WTC11 (cell line): ENCODE measurements at regions not wholly inside any gene's neighbourhood (a gene's known extent, or its start where the extent isn't known, plus 50 kb on each side); places are given as distances from the start of the nearest gene placed in this dataset.

Experiments used
- ETV6 ChIP-seq: sonication (generic); formaldehyde crosslinking; IDR thresholded peaks from 2 replicates; pipeline ENCODE4 v1.8.1; 2022; ENCODE audit warnings: mild to moderate bottlenecking, missing genetic modification reagents
- IRF2 ChIP-seq: sonication (generic); formaldehyde crosslinking; IDR thresholded peaks from 2 replicates; pipeline ENCODE4 v1.8.0; 2022; ENCODE audit warnings: low read depth, missing genetic modification reagents, borderline replicate concordance
- JUN ChIP-seq: sonication (generic); formaldehyde crosslinking; IDR thresholded peaks from 2 replicates; pipeline ENCODE4 v1.8.0; 2023; ENCODE audit warnings: mild to moderate bottlenecking, missing genetic modification reagents
- NR3C1 ChIP-seq: sonication (generic); formaldehyde crosslinking; conservative IDR thresholded peaks from 2 replicates; pipeline ENCODE4 v1.8.1; 2023; ENCODE audit warnings: low read depth, mild to moderate bottlenecking, missing genetic modification reagents
- TP53 ChIP-seq: sonication (generic); formaldehyde crosslinking; IDR thresholded peaks from 2 replicates; pipeline ENCODE4 v1.8.1; 2023; ENCODE audit warnings: mild to moderate bottlenecking, missing genetic modification reagents
- TF ChIP-seq, protein P1 (sequence below): sonication (generic); formaldehyde crosslinking; IDR thresholded peaks from 2 replicates; pipeline ENCODE4 v1.8.0; 2023; ENCODE audit warnings: missing genetic modification reagents, mild to moderate bottlenecking, borderline replicate concordance
- TF ChIP-seq, protein P2 (sequence below): fragments of 200-600 bp; IDR thresholded peaks from 2 replicates; pipeline ENCODE4 v1.8.0; 2022; ENCODE audit warnings: antibody characterized with exemption

DNA sequence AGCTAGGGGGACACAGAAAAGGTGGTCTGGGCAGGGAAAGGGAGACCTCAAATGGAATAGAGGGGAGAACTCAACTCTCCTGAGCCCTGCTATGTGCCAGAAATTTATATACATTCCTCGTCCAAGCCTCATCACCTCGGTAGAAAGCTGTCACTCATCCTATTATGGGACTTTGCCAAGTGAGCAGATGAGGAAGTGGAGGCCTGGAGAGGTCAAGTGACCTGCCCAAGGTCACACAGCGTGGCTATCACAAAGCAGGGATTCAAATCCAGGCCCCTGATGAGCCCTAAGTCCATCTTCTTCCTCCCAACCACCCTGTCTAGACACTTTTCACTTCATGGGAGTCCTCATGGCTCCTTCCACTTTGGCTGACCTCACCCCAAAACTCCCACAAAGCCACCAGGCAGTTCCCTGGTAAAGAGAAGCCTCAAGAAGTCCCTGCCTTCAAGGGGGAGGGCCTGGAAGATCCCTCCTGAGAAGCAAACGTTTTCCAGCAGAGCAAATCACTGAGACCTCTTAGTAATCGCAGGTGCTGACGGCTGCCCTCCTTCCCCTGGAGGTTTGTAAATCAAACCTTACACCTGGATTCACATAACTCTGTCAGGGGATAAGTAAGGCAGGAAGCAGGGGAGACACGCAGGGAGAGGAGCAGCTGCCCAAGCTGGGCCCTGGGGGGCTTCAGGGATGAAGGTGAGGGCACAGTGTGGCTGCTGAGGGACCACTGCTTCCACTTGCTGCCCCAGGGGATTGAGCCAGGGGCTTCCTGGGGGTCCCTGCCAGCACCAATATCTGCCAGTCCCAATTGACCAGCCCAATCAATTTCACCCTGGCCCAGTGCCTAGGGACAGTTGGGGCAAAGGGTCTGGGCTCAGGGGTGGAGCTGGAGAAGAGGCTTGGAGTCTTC is 351.2 kb downstream of the MATN1 start:
- no peak for TF ChIP-seq IRF2 (CRISPR knock-in tag)
- no peak for TF ChIP-seq NR3C1 (CRISPR knock-in tag)
- TF ChIP-seq ETV6 (CRISPR knock-in tag) = no peak
- TF ChIP-seq JUN (CRISPR knock-in tag) = no peak
- no peak for TF ChIP-seq TP53 (CRISPR knock-in tag)
- TF ChIP-seq, protein P1, sequence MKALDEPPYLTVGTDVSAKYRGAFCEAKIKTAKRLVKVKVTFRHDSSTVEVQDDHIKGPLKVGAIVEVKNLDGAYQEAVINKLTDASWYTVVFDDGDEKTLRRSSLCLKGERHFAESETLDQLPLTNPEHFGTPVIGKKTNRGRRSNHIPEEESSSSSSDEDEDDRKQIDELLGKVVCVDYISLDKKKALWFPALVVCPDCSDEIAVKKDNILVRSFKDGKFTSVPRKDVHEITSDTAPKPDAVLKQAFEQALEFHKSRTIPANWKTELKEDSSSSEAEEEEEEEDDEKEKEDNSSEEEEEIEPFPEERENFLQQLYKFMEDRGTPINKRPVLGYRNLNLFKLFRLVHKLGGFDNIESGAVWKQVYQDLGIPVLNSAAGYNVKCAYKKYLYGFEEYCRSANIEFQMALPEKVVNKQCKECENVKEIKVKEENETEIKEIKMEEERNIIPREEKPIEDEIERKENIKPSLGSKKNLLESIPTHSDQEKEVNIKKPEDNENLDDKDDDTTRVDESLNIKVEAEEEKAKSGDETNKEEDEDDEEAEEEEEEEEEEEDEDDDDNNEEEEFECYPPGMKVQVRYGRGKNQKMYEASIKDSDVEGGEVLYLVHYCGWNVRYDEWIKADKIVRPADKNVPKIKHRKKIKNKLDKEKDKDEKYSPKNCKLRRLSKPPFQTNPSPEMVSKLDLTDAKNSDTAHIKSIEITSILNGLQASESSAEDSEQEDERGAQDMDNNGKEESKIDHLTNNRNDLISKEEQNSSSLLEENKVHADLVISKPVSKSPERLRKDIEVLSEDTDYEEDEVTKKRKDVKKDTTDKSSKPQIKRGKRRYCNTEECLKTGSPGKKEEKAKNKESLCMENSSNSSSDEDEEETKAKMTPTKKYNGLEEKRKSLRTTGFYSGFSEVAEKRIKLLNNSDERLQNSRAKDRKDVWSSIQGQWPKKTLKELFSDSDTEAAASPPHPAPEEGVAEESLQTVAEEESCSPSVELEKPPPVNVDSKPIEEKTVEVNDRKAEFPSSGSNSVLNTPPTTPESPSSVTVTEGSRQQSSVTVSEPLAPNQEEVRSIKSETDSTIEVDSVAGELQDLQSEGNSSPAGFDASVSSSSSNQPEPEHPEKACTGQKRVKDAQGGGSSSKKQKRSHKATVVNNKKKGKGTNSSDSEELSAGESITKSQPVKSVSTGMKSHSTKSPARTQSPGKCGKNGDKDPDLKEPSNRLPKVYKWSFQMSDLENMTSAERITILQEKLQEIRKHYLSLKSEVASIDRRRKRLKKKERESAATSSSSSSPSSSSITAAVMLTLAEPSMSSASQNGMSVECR (CRISPR knock-in tag) = no peak
- TF ChIP-seq, protein P2, sequence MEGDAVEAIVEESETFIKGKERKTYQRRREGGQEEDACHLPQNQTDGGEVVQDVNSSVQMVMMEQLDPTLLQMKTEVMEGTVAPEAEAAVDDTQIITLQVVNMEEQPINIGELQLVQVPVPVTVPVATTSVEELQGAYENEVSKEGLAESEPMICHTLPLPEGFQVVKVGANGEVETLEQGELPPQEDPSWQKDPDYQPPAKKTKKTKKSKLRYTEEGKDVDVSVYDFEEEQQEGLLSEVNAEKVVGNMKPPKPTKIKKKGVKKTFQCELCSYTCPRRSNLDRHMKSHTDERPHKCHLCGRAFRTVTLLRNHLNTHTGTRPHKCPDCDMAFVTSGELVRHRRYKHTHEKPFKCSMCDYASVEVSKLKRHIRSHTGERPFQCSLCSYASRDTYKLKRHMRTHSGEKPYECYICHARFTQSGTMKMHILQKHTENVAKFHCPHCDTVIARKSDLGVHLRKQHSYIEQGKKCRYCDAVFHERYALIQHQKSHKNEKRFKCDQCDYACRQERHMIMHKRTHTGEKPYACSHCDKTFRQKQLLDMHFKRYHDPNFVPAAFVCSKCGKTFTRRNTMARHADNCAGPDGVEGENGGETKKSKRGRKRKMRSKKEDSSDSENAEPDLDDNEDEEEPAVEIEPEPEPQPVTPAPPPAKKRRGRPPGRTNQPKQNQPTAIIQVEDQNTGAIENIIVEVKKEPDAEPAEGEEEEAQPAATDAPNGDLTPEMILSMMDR = no peak
